ENCODE measurements at regions not wholly inside any gene's neighbourhood (a gene's known extent, or its start where the extent isn't known, plus 50 kb on each side); places are given as distances from the start of the nearest gene placed in this dataset.

- TF ChIP-seq EP300 (IDR thresholded peaks at IDR 0.05; ENCODE audit: borderline replicate concordance in 1 of 2, low read depth in 2 of 2, low read length in 2 of 2) (no peak), MAX (IDR thresholded peaks at IDR 0.05) (no peak), CTCF (IDR thresholded peaks at IDR 0.05; ENCODE audit: control extremely low read depth in 1 of 3, insufficient read depth in 1 of 3, low read depth in 1 of 3, low read length in 3 of 3) (no peak), CHD2 (IDR thresholded peaks at IDR 0.05; ENCODE audit: low read length) (no peak), SIN3A (conservative IDR thresholded peaks at IDR 0.05 in 1 of 2, IDR thresholded peaks at IDR 0.05 in 1 of 2; ENCODE audit: low read depth in 1 of 2, low read length in 2 of 2) (no peak), CREB1 (IDR thresholded peaks at IDR 0.05) (no peak), POLR2A (IDR thresholded peaks at IDR 0.05; ENCODE audit: control extremely low read depth in 1 of 2, low read depth in 2 of 2, low read length in 2 of 2) (no peak)
These were observed 790.1 kb downstream of the TLE1 start for GRCh38 chr9:80899208-80899607.
